Vagina (tissue), 2 donors: ENCODE measurements at regions not wholly inside any gene's neighbourhood (a gene's known extent, or its start where the extent isn't known, plus 50 kb on each side); places are given as distances from the start of the nearest gene placed in this dataset.

Experiments used
- DNase-seq, 2 donors: peaks; one replicate each; pipeline ENCODE4 v3.0.0-alpha.2; 2017; ENCODE audit errors: extremely low spot score in 2 of 2
- H3K27ac ChIP-seq: fragments of 200-600 bp; sonication (generic); one replicate; pipeline ENCODE4 v1.5.1; 2019
- H3K27me3 ChIP-seq: fragments of 200-600 bp; sonication (generic); one replicate; pipeline ENCODE4 v1.5.1; 2019
- H3K36me3 ChIP-seq, 2 donors: fragments of 200-600 bp; sonication (generic); one replicate each; pipeline ENCODE4 v1.5.1; 2017 to 2019
- H3K4me1 ChIP-seq: fragments of 200-600 bp; sonication (generic); one replicate; pipeline ENCODE4 v1.5.1; 2019
- H3K4me3 ChIP-seq, 2 donors: fragments of 200-600 bp; sonication (generic); 1 replicate in 1 of 2; 2 replicates in 1 of 2; pipeline ENCODE4 v1.5.1; 2016 to 2019
- H3K9me3 ChIP-seq: fragments of 200-600 bp; sonication (generic); one replicate; pipeline ENCODE4 v1.5.1; 2019
- CTCF ChIP-seq, 3 experiments: fragments of 450-650 bp in 2 of 3; fragments of 200-600 bp in 1 of 3; sonication (generic) in 1 of 3; IDR thresholded peaks; one replicate each; pipeline ENCODE4 v1.5.1; 2017 to 2019; ENCODE audit warnings: antibody characterized with exemption in 3 of 3, mild to moderate bottlenecking in 2 of 3, moderate library complexity in 2 of 3
- POLR2A ChIP-seq, 2 donors: fragments of 450-650 bp; IDR thresholded peaks; one replicate each; pipeline ENCODE4 v1.6.1; 2017; ENCODE audit warnings: antibody characterized with exemption in 2 of 2, mild to moderate bottlenecking in 2 of 2, moderate library complexity in 2 of 2
- POLR2AphosphoS5 ChIP-seq, 2 donors: sonication (generic); formaldehyde crosslinking; IDR thresholded peaks; one replicate each; pipeline ENCODE4 v1.9.0; 2017; ENCODE audit warnings: antibody characterized with exemption in 2 of 2, mild to moderate bottlenecking in 2 of 2, low read depth in 1 of 2; ENCODE audit not compliant: insufficient read depth in 1 of 2
- intact Hi-C: fragments of 100-400 bp; cut with DNase I; formaldehyde crosslinking; loops from one replicate; pipeline ENCODE4 v1.15.1; 2023

- intact Hi-C loops: no loop called here
- TF ChIP-seq POLR2AphosphoS5 (IDR thresholded peaks at IDR 0.05; ENCODE audit: insufficient read depth in 1 of 2, low read depth in 1 of 2) (no peak), POLR2A (IDR thresholded peaks at IDR 0.05) (no peak), CTCF (IDR thresholded peaks at IDR 0.05) (no peak)
- no peak for DNase-seq
Observed at GRCh38 chr11:69878927-69879728, 59.9 kb upstream of the FGF3 start.

GRCh38 chr11:69879729-69880005 is 60.5 kb upstream of the FGF3 start:
- TF ChIP-seq POLR2A (IDR thresholded peaks at IDR 0.05) (no peak), POLR2AphosphoS5 (IDR thresholded peaks at IDR 0.05; ENCODE audit: insufficient read depth in 1 of 2, low read depth in 1 of 2) (no peak), CTCF (IDR thresholded peaks at IDR 0.05) (no peak)
- intact Hi-C loops: no loop called here
- Histone ChIP-seq H3K36me3 (no peaks in the 10 kb centered on the region), H3K4me1 (no peaks in the 10 kb centered on the region), H3K27me3 (no peaks in the 10 kb centered on the region), H3K9me3 (no peaks in the 10 kb centered on the region), H3K4me3 (no peak overlapping the region), H3K27ac (no peak overlapping the region)
- DNase-seq: no peak

More at GRCh38 chr11:69878927-69879728, 59.9 kb upstream of the FGF3 start:
- H3K36me3 ChIP-seq: no peaks in the 10 kb centered on the region
- H3K27me3 ChIP-seq: no peaks in the 10 kb centered on the region
- H3K4me1 ChIP-seq: no peaks in the 10 kb centered on the region
- H3K27ac ChIP-seq: no peak overlapping the region
- H3K4me3 ChIP-seq: no peak overlapping the region
- no peaks in the 10 kb centered on the region for H3K9me3 ChIP-seq

- no peak overlapping the region for H3K4me3 ChIP-seq
- no peak for DNase-seq
- no peaks in the 10 kb centered on the region for H3K9me3 ChIP-seq
- TF ChIP-seq POLR2AphosphoS5 (IDR thresholded peaks at IDR 0.05; ENCODE audit: insufficient read depth in 1 of 2, low read depth in 1 of 2): no peak
- no peak for TF ChIP-seq POLR2A (IDR thresholded peaks at IDR 0.05)
- TF ChIP-seq CTCF (IDR thresholded peaks at IDR 0.05): no peak
- H3K27me3 ChIP-seq: no peaks in the 10 kb centered on the region
- H3K4me1 ChIP-seq: no peaks in the 10 kb centered on the region
- H3K36me3 ChIP-seq: no peaks in the 10 kb centered on the region
- H3K27ac ChIP-seq: no peak overlapping the region
- intact Hi-C loops: no loop called here
Observed at GRCh38 chr11:69880041-69880825, 61.0 kb upstream of the FGF3 start.

GRCh38 chr11:69880826-69881445 is 61.7 kb upstream of the FGF3 start:
- Histone ChIP-seq H3K27me3 (no peaks in the 10 kb centered on the region), H3K4me1 (no peaks in the 10 kb centered on the region), H3K27ac (no peak overlapping the region), H3K4me3 (no peak overlapping the region), H3K36me3 (no peaks in the 10 kb centered on the region), H3K9me3 (no peaks in the 10 kb centered on the region)
- intact Hi-C loops: no loop called here
- no peak for DNase-seq
- TF ChIP-seq CTCF (IDR thresholded peaks at IDR 0.05) (no peak), POLR2AphosphoS5 (IDR thresholded peaks at IDR 0.05; ENCODE audit: insufficient read depth in 1 of 2, low read depth in 1 of 2) (no peak), POLR2A (IDR thresholded peaks at IDR 0.05) (no peak)
